ENCODE measurements at regions not wholly inside any gene's neighbourhood (a gene's known extent, or its start where the extent isn't known, plus 50 kb on each side); places are given as distances from the start of the nearest gene placed in this dataset.

- TF ChIP-seq CEBPB (IDR thresholded peaks at IDR 0.05) (no peak), TAF1 (IDR thresholded peaks at IDR 0.05; ENCODE audit: low read depth) (no peak)
Observed at GRCh38 chr10:3853016-3853415, 68.0 kb upstream of the KLF6 start.

All from Ishikawa (cell line).